NCI-H524 (cell line): ENCODE measurements at regions not wholly inside any gene's neighbourhood (a gene's known extent, or its start where the extent isn't known, plus 50 kb on each side); places are given as distances from the start of the nearest gene placed in this dataset.
"Not testable (repeated sequence)": the region's sequence is repeated elsewhere in the genome, so short reads cannot be mapped to it uniquely, and the experiment has no call there.

Experiments
- DNase-seq, 2 experiments: peaks; one replicate each; lab custom pipeline; 2025; lab: John Stamatoyannopoulos, UW

GRCh38 chr6:147441751-147442150 lies 66.7 kb upstream of the SAMD5 start:
- DNase-seq = peak; percentile 38 to 69

- no peak for DNase-seq
Measured at GRCh38 chr6:147447835-147448611, 60.5 kb upstream of the SAMD5 start.

- DNase-seq = no peak
Measured at GRCh38 chr6:147448775-147449174, 59.7 kb upstream of the SAMD5 start.

- DNase-seq = no peak
Measured at GRCh38 chr6:147449405-147450161, 58.9 kb upstream of the SAMD5 start.

GRCh38 chr6:147453361-147453760 lies 55.1 kb upstream of the SAMD5 start:
- DNase-seq = no peak

- not testable (repeated sequence) for DNase-seq
Measured at GRCh38 chr6:147454862-147455261, 53.6 kb upstream of the SAMD5 start.
